ENCODE measurements at regions not wholly inside any gene's neighbourhood (a gene's known extent, or its start where the extent isn't known, plus 50 kb on each side); places are given as distances from the start of the nearest gene placed in this dataset.

- H3K9me3 Mint-ChIP-seq, result peaks cover 1% of the 10 kb centered on the region
- ChIA-PET CTCF (no interaction called here), POLR2A (no interaction called here)
- H3K4me3 Mint-ChIP-seq, result no peak overlapping the region
- no peak overlapping the region for H3K27ac Mint-ChIP-seq
- no peak for ATAC-seq
- no peaks in the 10 kb centered on the region for H3K27me3 Mint-ChIP-seq
- no peaks in the 10 kb centered on the region for H3K36me3 Mint-ChIP-seq (ENCODE audit: low read depth)
- intact Hi-C loops (cut with micrococcal nuclease), result no loop called here
- no peak for DNase-seq
- no peaks in the 10 kb centered on the region for H3K4me1 Mint-ChIP-seq (ENCODE audit: low read depth)
- TF ChIP-seq CTCF (IDR thresholded peaks at IDR 0.05), result no peak
These were observed 1151.2 kb downstream of the PDHA2 start for GRCh38 chr4:96991083-96991482.

GRCh38 chr4:96992443-96992842 lies 1150.8 kb downstream of the STPG2 start:
- ChIA-PET POLR2A (no interaction called here), CTCF (no interaction called here)
- Mint-ChIP-seq H3K36me3 (ENCODE audit: low read depth) (no peaks in the 10 kb centered on the region), H3K4me1 (ENCODE audit: low read depth) (no peaks in the 10 kb centered on the region), H3K9me3 (peaks cover 2% of the 10 kb centered on the region), H3K27me3 (no peaks in the 10 kb centered on the region), H3K4me3 (no peak overlapping the region), H3K27ac (no peak overlapping the region)
- TF ChIP-seq CTCF (IDR thresholded peaks at IDR 0.05), result no peak
- DNase-seq (no peak), ATAC-seq (no peak)
- intact Hi-C loops (cut with micrococcal nuclease), result no loop called here

GRCh38 chr4:96993560-96993959 lies 1149.7 kb downstream of the STPG2 start:
- intact Hi-C loops (cut with micrococcal nuclease), result no loop called here
- ChIA-PET CTCF (no interaction called here), POLR2A (no interaction called here)
- H3K9me3 Mint-ChIP-seq, result peaks cover 2% of the 10 kb centered on the region
- ATAC-seq (no peak), DNase-seq (no peak)
- no peaks in the 10 kb centered on the region for H3K36me3 Mint-ChIP-seq (ENCODE audit: low read depth)
- H3K27me3 Mint-ChIP-seq, result no peaks in the 10 kb centered on the region
- H3K4me3 Mint-ChIP-seq, result no peak overlapping the region
- H3K4me1 Mint-ChIP-seq (ENCODE audit: low read depth), result no peaks in the 10 kb centered on the region
- no peak for TF ChIP-seq CTCF (IDR thresholded peaks at IDR 0.05)
- no peak overlapping the region for H3K27ac Mint-ChIP-seq

GRCh38 chr4:97003715-97004114 lies 1139.6 kb downstream of the STPG2 start:
- ChIA-PET CTCF (no interaction called here), POLR2A (no interaction called here)
- Mint-ChIP-seq H3K27me3 (no peaks in the 10 kb centered on the region), H3K4me1 (ENCODE audit: low read depth) (no peaks in the 10 kb centered on the region), H3K4me3 (no peak overlapping the region), H3K27ac (no peak overlapping the region), H3K9me3 (no peaks in the 10 kb centered on the region), H3K36me3 (ENCODE audit: low read depth) (no peaks in the 10 kb centered on the region)
- intact Hi-C loops (cut with micrococcal nuclease), result no loop called here
- ATAC-seq (no peak), DNase-seq (no peak)
- TF ChIP-seq CTCF (IDR thresholded peaks at IDR 0.05), result no peak

GRCh38 chr4:97013309-97013708 lies 1130.0 kb downstream of the STPG2 start:
- ChIA-PET CTCF (no interaction called here), POLR2A (no interaction called here)
- H3K27ac Mint-ChIP-seq, result no peak overlapping the region
- H3K4me3 Mint-ChIP-seq, result no peak overlapping the region
- no peak for ATAC-seq
- H3K36me3 Mint-ChIP-seq (ENCODE audit: low read depth), result no peaks in the 10 kb centered on the region
- intact Hi-C loops (cut with micrococcal nuclease), result no loop called here
- TF ChIP-seq CTCF (IDR thresholded peaks at IDR 0.05), result no peak
- peaks cover 2% of the 10 kb centered on the region for H3K9me3 Mint-ChIP-seq
- H3K27me3 Mint-ChIP-seq, result no peaks in the 10 kb centered on the region
- no peak for DNase-seq
- no peaks in the 10 kb centered on the region for H3K4me1 Mint-ChIP-seq (ENCODE audit: low read depth)
